ENCODE measurements at regions not wholly inside any gene's neighbourhood (a gene's known extent, or its start where the extent isn't known, plus 50 kb on each side); places are given as distances from the start of the nearest gene placed in this dataset.

GRCh38 chr13:68850160-68850559 lies 1257.5 kb upstream of the ATXN8OS start:
- H3K27ac ChIP-seq (ENCODE audit: low read length): no peak overlapping the region
- no peaks in the 10 kb centered on the region for H3K79me2 ChIP-seq (ENCODE audit: low read length)
- no peak for TF ChIP-seq CTCF (IDR thresholded peaks at IDR 0.05; ENCODE audit: low read length)
- TF ChIP-seq EZH2 (optimal IDR thresholded peaks at IDR 0.05; ENCODE audit: low read depth, low read length): no peak
- TF ChIP-seq EZH2phosphoT487 (IDR thresholded peaks at IDR 0.05; ENCODE audit: low read length): no peak
- H3K4me2 ChIP-seq (ENCODE audit: low read depth, low read length): no peak overlapping the region
- no peaks in the 10 kb centered on the region for H3K4me1 ChIP-seq (ENCODE audit: low read length)
- no peak overlapping the region for H2AFZ ChIP-seq (ENCODE audit: low read length)
- H3K4me3 ChIP-seq (ENCODE audit: low read length): no peak overlapping the region
- no peak for DNase-seq
- H3K27me3 ChIP-seq (replicated peaks; ENCODE audit: insufficient read depth, low read length): no peaks in the 10 kb centered on the region
- H3F3A ChIP-seq (ENCODE audit: insufficient read depth, low read length): no peaks in the 10 kb centered on the region
- no peaks in the 10 kb centered on the region for H3K36me3 ChIP-seq (replicated peaks; ENCODE audit: insufficient read depth, low read length)
- no peaks in the 10 kb centered on the region for H4K20me1 ChIP-seq (ENCODE audit: insufficient read depth, low read length)
- no peaks in the 10 kb centered on the region for H3K9me2 ChIP-seq (replicated peaks; ENCODE audit: insufficient read depth, low read length)
- H3K9ac ChIP-seq (ENCODE audit: low read length): no peak overlapping the region
- H3K9me3 ChIP-seq (replicated peaks; ENCODE audit: insufficient read depth, low read length): no peaks in the 10 kb centered on the region

- Histone ChIP-seq H3K27me3 (replicated peaks; ENCODE audit: insufficient read depth, low read length) (no peaks in the 10 kb centered on the region), H3F3A (ENCODE audit: insufficient read depth, low read length) (no peaks in the 10 kb centered on the region), H3K9me3 (replicated peaks; ENCODE audit: insufficient read depth, low read length) (no peaks in the 10 kb centered on the region), H3K4me2 (ENCODE audit: low read depth, low read length) (no peak overlapping the region), H3K36me3 (replicated peaks; ENCODE audit: insufficient read depth, low read length) (no peaks in the 10 kb centered on the region), H3K9me2 (replicated peaks; ENCODE audit: insufficient read depth, low read length) (no peaks in the 10 kb centered on the region), H3K4me1 (ENCODE audit: low read length) (no peaks in the 10 kb centered on the region), H3K79me2 (ENCODE audit: low read length) (no peaks in the 10 kb centered on the region), H4K20me1 (ENCODE audit: insufficient read depth, low read length) (no peaks in the 10 kb centered on the region), H3K9ac (ENCODE audit: low read length) (no peak overlapping the region), H2AFZ (ENCODE audit: low read length) (no peak overlapping the region), H3K4me3 (ENCODE audit: low read length) (no peak overlapping the region), H3K27ac (ENCODE audit: low read length) (no peak overlapping the region)
- TF ChIP-seq EZH2 (optimal IDR thresholded peaks at IDR 0.05; ENCODE audit: low read depth, low read length): no peak
- no peak for TF ChIP-seq EZH2phosphoT487 (IDR thresholded peaks at IDR 0.05; ENCODE audit: low read length)
- TF ChIP-seq CTCF (IDR thresholded peaks at IDR 0.05; ENCODE audit: low read length): no peak
- no peak for DNase-seq
Observed at GRCh38 chr13:68846663-68847062, 1261.0 kb upstream of the ATXN8OS start.

- Histone ChIP-seq H3K9me3 (replicated peaks; ENCODE audit: insufficient read depth, low read length) (no peaks in the 10 kb centered on the region), H3K9ac (ENCODE audit: low read length) (no peak overlapping the region), H3K4me1 (ENCODE audit: low read length) (no peaks in the 10 kb centered on the region), H3K4me2 (ENCODE audit: low read depth, low read length) (no peak overlapping the region), H3K27me3 (replicated peaks; ENCODE audit: insufficient read depth, low read length) (no peaks in the 10 kb centered on the region), H3K4me3 (ENCODE audit: low read length) (no peak overlapping the region), H2AFZ (ENCODE audit: low read length) (no peak overlapping the region), H3K79me2 (ENCODE audit: low read length) (no peaks in the 10 kb centered on the region), H4K20me1 (ENCODE audit: insufficient read depth, low read length) (no peaks in the 10 kb centered on the region), H3F3A (ENCODE audit: insufficient read depth, low read length) (no peaks in the 10 kb centered on the region), H3K27ac (ENCODE audit: low read length) (no peak overlapping the region), H3K9me2 (replicated peaks; ENCODE audit: insufficient read depth, low read length) (no peaks in the 10 kb centered on the region), H3K36me3 (replicated peaks; ENCODE audit: insufficient read depth, low read length) (no peaks in the 10 kb centered on the region)
- no peak for TF ChIP-seq CTCF (IDR thresholded peaks at IDR 0.05; ENCODE audit: low read length)
- TF ChIP-seq EZH2 (optimal IDR thresholded peaks at IDR 0.05; ENCODE audit: low read depth, low read length): no peak
- TF ChIP-seq EZH2phosphoT487 (IDR thresholded peaks at IDR 0.05; ENCODE audit: low read length): no peak
- DNase-seq: no peak
Observed at GRCh38 chr13:68834375-68834774, 1273.3 kb upstream of the ATXN8OS start.
